SK-N-SH (cell line): ENCODE measurements at regions not wholly inside any gene's neighbourhood (a gene's known extent, or its start where the extent isn't known, plus 50 kb on each side); places are given as distances from the start of the nearest gene placed in this dataset.

Experiments used
- EP300 ChIP-seq, 2 experiments: IDR thresholded peaks; 2 replicates each; pipeline versions ENCODE4 v1.4.0 to v1.6.1; 2012; ENCODE audit warnings: borderline replicate concordance in 1 of 2, low read depth in 1 of 2, low read length in 1 of 2
- EZH2phosphoT487 ChIP-seq: fragments of 200-600 bp; sonication (generic); IDR thresholded peaks from 2 replicates; pipeline ENCODE4 v1.6.1; 2017; ENCODE audit warnings: low read depth, mixed run types, mild to moderate bottlenecking, antibody characterized with exemption, moderate library complexity, borderline replicate concordance
- FOSL2 ChIP-seq: IDR thresholded peaks from 2 replicates; pipeline ENCODE4 v1.4.0; 2012; ENCODE audit warnings: low read depth, mild to moderate bottlenecking, moderate library complexity, borderline replicate concordance
- GABPA ChIP-seq: IDR thresholded peaks from 2 replicates; pipeline ENCODE4 v1.4.0; 2012; ENCODE audit warnings: low read depth, mild to moderate bottlenecking
- POLR2AphosphoS5 ChIP-seq: IDR thresholded peaks from 2 replicates; pipeline ENCODE4 v1.6.1; 2012; ENCODE audit warnings: low read depth, low read length
- RXRA ChIP-seq: IDR thresholded peaks from 2 replicates; pipeline ENCODE4 v1.4.0; 2012; ENCODE audit warnings: low read depth, mild to moderate bottlenecking, borderline replicate concordance
- TF ChIP-seq, protein P1 (sequence below): fragments of 200-600 bp; sonication (generic); IDR thresholded peaks from 2 replicates; pipeline ENCODE4 v1.6.1; 2017; ENCODE audit warnings: antibody characterized with exemption, mild to moderate bottlenecking, moderate library complexity
- TF ChIP-seq, protein P2 (sequence below): fragments of 150-350 bp; IDR thresholded peaks from 2 replicates; pipeline ENCODE4 v1.6.1; 2017; ENCODE audit warnings: antibody characterized with exemption, low read length, low read depth, borderline replicate concordance
- TF ChIP-seq, protein P3 (sequence below): IDR thresholded peaks from 2 replicates; pipeline ENCODE4 v1.6.1; 2012; ENCODE audit warnings: mild to moderate bottlenecking, low read depth, low read length, moderate library complexity
- TF ChIP-seq, protein P4 (sequence below): fragments of 150-350 bp; IDR thresholded peaks from 2 replicates; pipeline ENCODE4 v1.6.1; 2016; ENCODE audit warnings: mild to moderate bottlenecking, low read depth, low read length

DNA sequence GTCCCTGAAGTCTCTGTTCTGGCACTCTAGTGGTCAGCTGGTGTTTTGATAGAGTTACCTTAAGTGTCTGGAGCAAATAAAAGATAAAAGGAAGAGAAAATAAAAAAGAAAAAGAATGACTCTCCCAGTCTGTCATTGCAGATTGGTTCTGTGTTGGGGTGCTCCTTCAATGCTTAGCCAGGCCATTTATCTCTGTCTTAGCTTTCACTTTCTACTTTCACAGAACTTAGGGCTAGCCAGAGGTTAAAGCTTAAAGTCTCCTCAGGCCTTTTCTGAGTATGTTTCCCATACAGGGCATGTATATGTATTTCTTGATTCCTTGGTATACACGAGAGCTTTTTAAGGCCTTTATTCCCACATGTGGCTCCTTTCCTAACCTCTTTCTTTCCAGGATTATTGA is 83.1 kb upstream of the TEX13D start:
- TF ChIP-seq EZH2phosphoT487 (no peak), EP300 (IDR thresholded peaks at IDR 0.05; ENCODE audit: borderline replicate concordance in 1 of 2, low read depth in 1 of 2, low read length in 1 of 2) (no peak), RXRA (no peak), FOSL2 (no peak), GABPA (no peak), POLR2AphosphoS5 (no peak)
- TF ChIP-seq, protein P1, sequence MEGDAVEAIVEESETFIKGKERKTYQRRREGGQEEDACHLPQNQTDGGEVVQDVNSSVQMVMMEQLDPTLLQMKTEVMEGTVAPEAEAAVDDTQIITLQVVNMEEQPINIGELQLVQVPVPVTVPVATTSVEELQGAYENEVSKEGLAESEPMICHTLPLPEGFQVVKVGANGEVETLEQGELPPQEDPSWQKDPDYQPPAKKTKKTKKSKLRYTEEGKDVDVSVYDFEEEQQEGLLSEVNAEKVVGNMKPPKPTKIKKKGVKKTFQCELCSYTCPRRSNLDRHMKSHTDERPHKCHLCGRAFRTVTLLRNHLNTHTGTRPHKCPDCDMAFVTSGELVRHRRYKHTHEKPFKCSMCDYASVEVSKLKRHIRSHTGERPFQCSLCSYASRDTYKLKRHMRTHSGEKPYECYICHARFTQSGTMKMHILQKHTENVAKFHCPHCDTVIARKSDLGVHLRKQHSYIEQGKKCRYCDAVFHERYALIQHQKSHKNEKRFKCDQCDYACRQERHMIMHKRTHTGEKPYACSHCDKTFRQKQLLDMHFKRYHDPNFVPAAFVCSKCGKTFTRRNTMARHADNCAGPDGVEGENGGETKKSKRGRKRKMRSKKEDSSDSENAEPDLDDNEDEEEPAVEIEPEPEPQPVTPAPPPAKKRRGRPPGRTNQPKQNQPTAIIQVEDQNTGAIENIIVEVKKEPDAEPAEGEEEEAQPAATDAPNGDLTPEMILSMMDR = no peak
- TF ChIP-seq, protein P2, sequence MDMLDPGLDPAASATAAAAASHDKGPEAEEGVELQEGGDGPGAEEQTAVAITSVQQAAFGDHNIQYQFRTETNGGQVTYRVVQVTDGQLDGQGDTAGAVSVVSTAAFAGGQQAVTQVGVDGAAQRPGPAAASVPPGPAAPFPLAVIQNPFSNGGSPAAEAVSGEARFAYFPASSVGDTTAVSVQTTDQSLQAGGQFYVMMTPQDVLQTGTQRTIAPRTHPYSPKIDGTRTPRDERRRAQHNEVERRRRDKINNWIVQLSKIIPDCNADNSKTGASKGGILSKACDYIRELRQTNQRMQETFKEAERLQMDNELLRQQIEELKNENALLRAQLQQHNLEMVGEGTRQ = no peak
- TF ChIP-seq, protein P3, sequence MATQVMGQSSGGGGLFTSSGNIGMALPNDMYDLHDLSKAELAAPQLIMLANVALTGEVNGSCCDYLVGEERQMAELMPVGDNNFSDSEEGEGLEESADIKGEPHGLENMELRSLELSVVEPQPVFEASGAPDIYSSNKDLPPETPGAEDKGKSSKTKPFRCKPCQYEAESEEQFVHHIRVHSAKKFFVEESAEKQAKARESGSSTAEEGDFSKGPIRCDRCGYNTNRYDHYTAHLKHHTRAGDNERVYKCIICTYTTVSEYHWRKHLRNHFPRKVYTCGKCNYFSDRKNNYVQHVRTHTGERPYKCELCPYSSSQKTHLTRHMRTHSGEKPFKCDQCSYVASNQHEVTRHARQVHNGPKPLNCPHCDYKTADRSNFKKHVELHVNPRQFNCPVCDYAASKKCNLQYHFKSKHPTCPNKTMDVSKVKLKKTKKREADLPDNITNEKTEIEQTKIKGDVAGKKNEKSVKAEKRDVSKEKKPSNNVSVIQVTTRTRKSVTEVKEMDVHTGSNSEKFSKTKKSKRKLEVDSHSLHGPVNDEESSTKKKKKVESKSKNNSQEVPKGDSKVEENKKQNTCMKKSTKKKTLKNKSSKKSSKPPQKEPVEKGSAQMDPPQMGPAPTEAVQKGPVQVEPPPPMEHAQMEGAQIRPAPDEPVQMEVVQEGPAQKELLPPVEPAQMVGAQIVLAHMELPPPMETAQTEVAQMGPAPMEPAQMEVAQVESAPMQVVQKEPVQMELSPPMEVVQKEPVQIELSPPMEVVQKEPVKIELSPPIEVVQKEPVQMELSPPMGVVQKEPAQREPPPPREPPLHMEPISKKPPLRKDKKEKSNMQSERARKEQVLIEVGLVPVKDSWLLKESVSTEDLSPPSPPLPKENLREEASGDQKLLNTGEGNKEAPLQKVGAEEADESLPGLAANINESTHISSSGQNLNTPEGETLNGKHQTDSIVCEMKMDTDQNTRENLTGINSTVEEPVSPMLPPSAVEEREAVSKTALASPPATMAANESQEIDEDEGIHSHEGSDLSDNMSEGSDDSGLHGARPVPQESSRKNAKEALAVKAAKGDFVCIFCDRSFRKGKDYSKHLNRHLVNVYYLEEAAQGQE = no peak
- TF ChIP-seq, protein P4, sequence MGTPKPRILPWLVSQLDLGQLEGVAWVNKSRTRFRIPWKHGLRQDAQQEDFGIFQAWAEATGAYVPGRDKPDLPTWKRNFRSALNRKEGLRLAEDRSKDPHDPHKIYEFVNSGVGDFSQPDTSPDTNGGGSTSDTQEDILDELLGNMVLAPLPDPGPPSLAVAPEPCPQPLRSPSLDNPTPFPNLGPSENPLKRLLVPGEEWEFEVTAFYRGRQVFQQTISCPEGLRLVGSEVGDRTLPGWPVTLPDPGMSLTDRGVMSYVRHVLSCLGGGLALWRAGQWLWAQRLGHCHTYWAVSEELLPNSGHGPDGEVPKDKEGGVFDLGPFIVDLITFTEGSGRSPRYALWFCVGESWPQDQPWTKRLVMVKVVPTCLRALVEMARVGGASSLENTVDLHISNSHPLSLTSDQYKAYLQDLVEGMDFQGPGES = no peak
